Testis (tissue), 2 donors: ENCODE measurements at regions not wholly inside any gene's neighbourhood (a gene's known extent, or its start where the extent isn't known, plus 50 kb on each side); places are given as distances from the start of the nearest gene placed in this dataset.

Source experiments
- DNase-seq: peaks from one replicate; pipeline ENCODE4 v3.0.0-alpha.2; 2019
- H3K27ac ChIP-seq, 2 donors: fragments of 200-600 bp; sonication (generic); one replicate each; pipeline ENCODE4 v1.5.1; 2019
- H3K27me3 ChIP-seq: fragments of 200-600 bp; sonication (generic); one replicate; pipeline ENCODE4 v1.5.1; 2019
- H3K36me3 ChIP-seq: fragments of 200-600 bp; sonication (generic); one replicate; pipeline ENCODE4 v1.5.1; 2017; ENCODE audit warnings: low read depth; ENCODE audit errors: missing control alignments
- H3K4me1 ChIP-seq: fragments of 200-600 bp; sonication (generic); one replicate; pipeline ENCODE4 v1.5.1; 2019
- H3K4me3 ChIP-seq, 2 donors: fragments of 200-600 bp; sonication (generic); one replicate each; pipeline ENCODE4 v1.5.1; 2017 to 2019
- H3K9me3 ChIP-seq: fragments of 200-600 bp; sonication (generic); one replicate; pipeline ENCODE4 v1.5.1; 2017
- CTCF ChIP-seq, 3 experiments: fragments of 450-650 bp in 2 of 3; fragments of 200-600 bp in 1 of 3; sonication (generic) in 1 of 3; IDR thresholded peaks; one replicate each; pipeline ENCODE4 v1.5.1; 2016 to 2019; ENCODE audit warnings: antibody characterized with exemption in 3 of 3, mild to moderate bottlenecking in 2 of 3, moderate library complexity in 1 of 3
- POLR2A ChIP-seq: fragments of 450-650 bp; IDR thresholded peaks from one replicate; pipeline ENCODE4 v1.6.1; 2017; ENCODE audit warnings: antibody characterized with exemption, mild to moderate bottlenecking, moderate library complexity
- WGBS, 2 donors: methylation state at CpG; one replicate each; pipeline ENCODE4 v1.1.5; 2018; 5-methylcytosine and 5-hydroxymethylcytosine counted together
- intact Hi-C: fragments of 100-400 bp; cut with DNase I; formaldehyde crosslinking; loops from one replicate; pipeline ENCODE4 v1.15.1; 2023; ENCODE audit warnings: low total_unique reads

DNA sequence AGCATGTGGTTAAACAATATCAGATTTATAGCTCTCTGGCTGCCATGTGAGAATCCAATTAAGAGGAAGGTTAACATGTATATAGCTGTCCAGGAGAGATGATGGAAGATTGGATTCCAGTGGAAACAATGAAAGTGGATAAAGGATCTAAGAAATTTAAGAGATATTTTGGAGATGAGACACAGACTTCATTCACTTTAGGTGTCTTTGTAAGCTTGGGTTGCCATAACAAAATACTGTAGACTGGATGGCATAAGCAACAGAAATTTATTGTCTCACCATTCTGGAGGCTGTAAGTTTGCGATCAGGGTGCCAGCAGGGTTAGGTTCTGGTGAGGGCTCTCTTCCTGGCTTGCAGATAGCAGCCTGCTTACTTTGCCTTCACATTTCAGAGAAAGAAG lies 155.9 kb upstream of the MYOCD start:
- Histone ChIP-seq H3K36me3 (no peaks in the 10 kb centered on the region), H3K27me3 (no peaks in the 10 kb centered on the region), H3K4me1 (no peaks in the 10 kb centered on the region), H3K9me3 (no peaks in the 10 kb centered on the region), H3K27ac (no peak overlapping the region), H3K4me3 (no peak overlapping the region)
- 75 to 84% methylated on average over 1 of the region's 1 CpG for WGBS, 2 donors
- no peak for DNase-seq
- intact Hi-C loops, result no loop called here
- TF ChIP-seq POLR2A, result no peak
- TF ChIP-seq CTCF (IDR thresholded peaks at IDR 0.05), result no peak

DNA sequence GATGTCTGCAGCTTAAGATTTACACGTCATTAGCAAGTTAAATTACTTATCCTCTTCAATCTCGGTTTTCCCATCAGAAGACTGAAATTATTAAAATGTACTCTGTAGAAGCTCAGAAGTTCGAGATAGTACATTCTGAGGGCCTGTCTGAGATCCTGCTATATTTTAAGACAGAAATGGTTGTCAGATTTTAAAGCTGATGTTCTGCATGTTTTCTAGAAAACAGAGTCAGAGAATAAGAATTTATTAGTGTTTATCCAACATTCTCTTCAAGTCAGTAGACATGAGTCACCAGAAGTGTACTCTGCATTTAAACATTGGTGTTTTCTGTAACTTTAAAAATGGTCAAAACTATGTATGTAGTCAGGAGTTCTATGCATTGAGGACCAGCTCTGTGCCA lies 155.2 kb upstream of the MYOCD start:
- Histone ChIP-seq H3K9me3 (no peaks in the 10 kb centered on the region), H3K4me3 (no peak overlapping the region), H3K27ac (no peak overlapping the region), H3K27me3 (no peaks in the 10 kb centered on the region), H3K36me3 (no peaks in the 10 kb centered on the region), H3K4me1 (no peaks in the 10 kb centered on the region)
- DNase-seq, result no peak
- WGBS, 2 donors, result 74 to 94% methylated on average over 3 of the region's 3 CpGs
- intact Hi-C loops, result no loop called here
- TF ChIP-seq CTCF (IDR thresholded peaks at IDR 0.05) (no peak), POLR2A (no peak)

DNA sequence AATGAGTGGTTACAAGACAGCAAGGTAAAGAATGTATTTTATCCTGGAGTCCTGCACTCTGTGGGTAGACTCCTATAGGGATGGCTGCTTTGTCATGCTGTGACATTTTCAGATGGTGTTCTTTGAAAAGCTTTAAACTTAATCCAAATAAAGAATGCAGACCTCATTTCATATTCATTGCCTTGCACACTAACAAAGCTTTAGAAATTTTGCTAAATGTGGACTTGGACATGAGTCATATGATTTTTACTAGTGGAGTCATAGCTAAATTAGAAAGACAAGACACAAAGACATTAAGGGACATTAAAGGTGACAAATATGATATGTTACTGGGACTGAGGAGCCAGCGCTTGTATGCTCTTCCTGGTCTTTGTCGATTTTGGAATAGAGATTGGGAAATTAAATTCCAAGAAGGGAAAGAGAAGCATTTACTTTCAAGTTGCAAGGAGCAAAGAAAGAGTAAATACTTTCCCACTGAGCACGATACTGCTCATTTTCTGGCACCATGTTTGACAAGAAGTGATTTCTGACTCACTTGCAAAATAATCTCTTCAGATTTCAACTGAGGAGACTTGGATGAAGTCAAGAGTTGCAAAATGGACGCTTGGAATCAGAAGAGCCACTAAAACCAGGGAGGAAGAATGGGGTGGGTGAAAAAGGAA lies 152.9 kb upstream of the MYOCD start:
- Histone ChIP-seq H3K9me3 (no peaks in the 10 kb centered on the region), H3K4me3 (no peak overlapping the region), H3K4me1 (no peaks in the 10 kb centered on the region), H3K36me3 (no peaks in the 10 kb centered on the region), H3K27me3 (no peaks in the 10 kb centered on the region), H3K27ac (no peak overlapping the region)
- TF ChIP-seq POLR2A (no peak), CTCF (IDR thresholded peaks at IDR 0.05) (no peak)
- WGBS, 2 donors, result 87 to 89% methylated on average over 4 of the region's 4 CpGs
- intact Hi-C loops, result no loop called here
- no peak for DNase-seq

DNA sequence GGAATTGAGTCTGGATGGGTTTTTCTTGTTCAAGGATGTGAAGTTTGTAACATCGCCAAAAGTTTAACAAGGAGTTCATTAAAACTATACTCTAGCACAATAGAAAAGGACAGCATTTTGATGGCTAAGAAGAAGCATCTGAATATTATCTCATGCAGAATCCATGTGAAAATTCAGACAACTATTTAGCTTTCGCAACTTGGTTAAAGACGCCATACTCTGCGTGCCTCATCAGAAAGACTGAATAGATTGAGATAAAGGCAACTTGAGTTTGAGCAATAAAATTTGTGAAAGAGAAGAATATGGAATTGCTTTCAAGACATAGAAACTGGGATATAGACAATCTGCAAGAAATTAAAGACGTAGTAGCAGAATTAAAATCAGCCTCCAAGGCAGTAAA lies 151.1 kb upstream of the MYOCD start:
- Histone ChIP-seq H3K36me3 (no peaks in the 10 kb centered on the region), H3K27ac (no peak overlapping the region), H3K27me3 (no peaks in the 10 kb centered on the region), H3K4me1 (no peaks in the 10 kb centered on the region), H3K9me3 (no peaks in the 10 kb centered on the region), H3K4me3 (no peak overlapping the region)
- no peak for DNase-seq
- TF ChIP-seq POLR2A, result no peak
- TF ChIP-seq CTCF (IDR thresholded peaks at IDR 0.05), result no peak
- intact Hi-C loops, result no loop called here
- WGBS, 2 donors, result 90 to 96% methylated on average over 5 of the region's 5 CpGs

DNA sequence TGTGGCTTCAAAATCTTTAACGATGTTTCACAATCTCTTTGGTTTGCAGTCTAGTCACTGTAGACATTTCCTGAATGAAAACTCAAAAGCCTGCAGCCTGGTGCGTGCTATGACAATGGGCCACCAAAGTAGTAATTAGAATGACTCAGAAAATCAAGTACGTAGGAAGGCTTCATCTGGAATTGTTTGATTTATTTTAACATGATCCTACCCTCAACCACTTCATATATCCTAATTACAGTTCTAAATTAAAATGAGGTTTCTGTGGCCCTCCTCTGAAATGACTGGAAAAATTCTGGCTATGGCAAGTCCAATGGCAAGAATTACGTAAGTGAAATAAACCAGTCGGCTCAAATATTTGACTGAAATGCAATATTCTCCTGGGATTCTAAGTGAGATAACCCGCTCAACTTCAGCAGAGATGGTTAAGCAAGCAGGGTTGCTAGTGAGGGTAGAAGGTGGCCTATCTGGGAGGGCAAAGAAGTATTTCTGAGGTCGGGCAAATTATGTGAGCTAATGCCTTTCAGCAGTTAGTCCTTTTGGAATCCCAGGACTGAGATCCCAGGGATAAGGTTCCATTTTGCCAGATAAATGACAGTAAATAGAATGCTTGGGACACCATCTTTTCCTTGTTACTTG lies 145.6 kb upstream of the MYOCD start:
- 90 to 91% methylated on average over 7 of the region's 7 CpGs for WGBS, 2 donors
- no peak for DNase-seq
- intact Hi-C loops, result no loop called here
- Histone ChIP-seq H3K4me1 (no peaks in the 10 kb centered on the region), H3K9me3 (no peaks in the 10 kb centered on the region), H3K4me3 (no peak overlapping the region), H3K36me3 (no peaks in the 10 kb centered on the region), H3K27me3 (no peaks in the 10 kb centered on the region), H3K27ac (no peak overlapping the region)
- no peak for TF ChIP-seq POLR2A
